ENCODE measurements at regions not wholly inside any gene's neighbourhood (a gene's known extent, or its start where the extent isn't known, plus 50 kb on each side); places are given as distances from the start of the nearest gene placed in this dataset.

- no peak overlapping the region for H2BK5ac ChIP-seq (ENCODE audit: low read depth, low read length, poor library complexity, severe bottlenecking)
- H2AFZ ChIP-seq (ENCODE audit: low read depth, low read length), result no peak overlapping the region
- 86% methylated on average over 5 of the region's 5 CpGs for WGBS
Measured at GRCh38 chr3:78112291-78113010, 1072.6 kb downstream of the ROBO2 start.

GRCh38 chr3:78115983-78116382 lies 1076.1 kb downstream of the ROBO2 start:
- H3K14ac ChIP-seq (ENCODE audit: low read length in 2 of 2), result no peak overlapping the region
- no peak overlapping the region for H3K4ac ChIP-seq (ENCODE audit: low read depth in 1 of 2, low read length in 2 of 2)
- H2BK12ac ChIP-seq (ENCODE audit: low read length in 2 of 2), result no peak overlapping the region
- H2AK5ac ChIP-seq (ENCODE audit: low read length, severe bottlenecking), result no peak overlapping the region
- H3K23ac ChIP-seq (ENCODE audit: low read length in 2 of 2), result no peak overlapping the region
- H3K18ac ChIP-seq (ENCODE audit: low read depth in 1 of 2, low read length in 2 of 2), result no peak overlapping the region
- no peak overlapping the region for H4K91ac ChIP-seq (ENCODE audit: low read length)
- no peak overlapping the region for H4K8ac ChIP-seq (ENCODE audit: low read length)
- H3K4me1 ChIP-seq (ENCODE audit: control insufficient read depth, insufficient read depth, low read depth, low read length), result no peaks in the 10 kb centered on the region
- no peaks in the 10 kb centered on the region for H3K9me3 ChIP-seq (ENCODE audit: control insufficient read depth, low read length)
- H3K27ac ChIP-seq (ENCODE audit: low read length, poor library complexity, severe bottlenecking), result no peak overlapping the region
- no peak overlapping the region for H3K4me2 ChIP-seq (ENCODE audit: low read length, poor library complexity, severe bottlenecking)
- H3K27me3 ChIP-seq (ENCODE audit: control insufficient read depth in 1 of 2, insufficient read depth in 1 of 2, low read length in 2 of 2), result peaks cover 0 to 7% of the 10 kb centered on the region in 2 experiments
- DNase-seq, result no peak
- no peak overlapping the region for H3K9ac ChIP-seq (ENCODE audit: low read length)
- no peak overlapping the region for H3K4me3 ChIP-seq (ENCODE audit: insufficient read depth in 1 of 2, low read depth in 1 of 2, low read length in 2 of 2)
- H2BK120ac ChIP-seq (ENCODE audit: low read depth, low read length), result no peak overlapping the region
- no peak overlapping the region for H2AFZ ChIP-seq (ENCODE audit: low read depth, low read length)
- no peaks in the 10 kb centered on the region for H3K36me3 ChIP-seq (ENCODE audit: control insufficient read depth in 1 of 2, insufficient read depth in 2 of 2, low read depth in 1 of 2, low read length in 2 of 2)
- no peak overlapping the region for H2BK15ac ChIP-seq (ENCODE audit: low read depth, poor library complexity, severe bottlenecking)
- WGBS, result 100% methylated on average over 1 of the region's 1 CpG
- H2BK5ac ChIP-seq (ENCODE audit: low read depth, low read length, poor library complexity, severe bottlenecking), result no peak overlapping the region
- no peaks in the 10 kb centered on the region for H3K79me1 ChIP-seq (replicated peaks; ENCODE audit: low read length, poor library complexity, severe bottlenecking)

More at GRCh38 chr3:78112291-78113010, 1072.6 kb downstream of the ROBO2 start:
- Histone ChIP-seq H4K91ac (ENCODE audit: low read length) (peak overlapping the region; percentile 89), H3K9ac (ENCODE audit: low read length) (no peak overlapping the region), H2BK120ac (ENCODE audit: low read depth, low read length) (no peak overlapping the region), H3K14ac (ENCODE audit: low read length in 2 of 2) (peak overlapping the region in 1 of 2 experiments; percentile 94), H3K23ac (ENCODE audit: low read length in 2 of 2) (no peak overlapping the region), H2AK5ac (ENCODE audit: low read length, severe bottlenecking) (no peak overlapping the region), H3K4me3 (ENCODE audit: insufficient read depth in 1 of 2, low read depth in 1 of 2, low read length in 2 of 2) (no peak overlapping the region), H3K9me3 (ENCODE audit: control insufficient read depth, low read length) (no peaks in the 10 kb centered on the region), H2BK12ac (ENCODE audit: low read length in 2 of 2) (peak overlapping the region; percentile 59 to 83), H2BK15ac (ENCODE audit: low read depth, poor library complexity, severe bottlenecking) (no peak overlapping the region), H3K4ac (ENCODE audit: low read depth in 1 of 2, low read length in 2 of 2) (peak overlapping the region; percentile 53 to 60), H3K18ac (ENCODE audit: low read depth in 1 of 2, low read length in 2 of 2) (peak overlapping the region; percentile 45 to 89), H4K8ac (ENCODE audit: low read length) (peak overlapping the region; percentile 61), H3K27me3 (ENCODE audit: control insufficient read depth in 1 of 2, insufficient read depth in 1 of 2, low read length in 2 of 2) (peaks cover 0 to 8% of the 10 kb centered on the region in 2 experiments), H3K4me2 (ENCODE audit: low read length, poor library complexity, severe bottlenecking) (no peak overlapping the region), H3K4me1 (ENCODE audit: control insufficient read depth, insufficient read depth, low read depth, low read length) (no peaks in the 10 kb centered on the region), H3K36me3 (ENCODE audit: control insufficient read depth in 1 of 2, insufficient read depth in 2 of 2, low read depth in 1 of 2, low read length in 2 of 2) (no peaks in the 10 kb centered on the region), H3K27ac (ENCODE audit: low read length, poor library complexity, severe bottlenecking) (no peak overlapping the region), H3K79me1 (replicated peaks; ENCODE audit: low read length, poor library complexity, severe bottlenecking) (no peaks in the 10 kb centered on the region)
- DNase-seq, result peak; percentile 61

GRCh38 chr3:78116874-78117273 lies 1077.0 kb downstream of the ROBO2 start:
- peak; percentile 81 for DNase-seq
- H3K27me3 ChIP-seq (ENCODE audit: control insufficient read depth in 1 of 2, insufficient read depth in 1 of 2, low read length in 2 of 2), result peaks cover 0 to 7% of the 10 kb centered on the region in 2 experiments
- no peak overlapping the region for H3K4me2 ChIP-seq (ENCODE audit: low read length, poor library complexity, severe bottlenecking)
- no peak overlapping the region for H3K27ac ChIP-seq (ENCODE audit: low read length, poor library complexity, severe bottlenecking)
- H2BK12ac ChIP-seq (ENCODE audit: low read length in 2 of 2), result peak overlapping the region in 1 of 2 experiments; percentile 63
- H3K4ac ChIP-seq (ENCODE audit: low read depth in 1 of 2, low read length in 2 of 2), result no peak overlapping the region
- no peak overlapping the region for H3K9ac ChIP-seq (ENCODE audit: low read length)
- no peaks in the 10 kb centered on the region for H3K4me1 ChIP-seq (ENCODE audit: control insufficient read depth, insufficient read depth, low read depth, low read length)
- H3K14ac ChIP-seq (ENCODE audit: low read length in 2 of 2), result no peak overlapping the region
- H3K18ac ChIP-seq (ENCODE audit: low read depth in 1 of 2, low read length in 2 of 2), result peak overlapping the region in 1 of 2 experiments; percentile 40
- H4K8ac ChIP-seq (ENCODE audit: low read length), result no peak overlapping the region
- H3K36me3 ChIP-seq (ENCODE audit: control insufficient read depth in 1 of 2, insufficient read depth in 2 of 2, low read depth in 1 of 2, low read length in 2 of 2), result no peaks in the 10 kb centered on the region
- no peak overlapping the region for H2BK120ac ChIP-seq (ENCODE audit: low read depth, low read length)
- H2BK5ac ChIP-seq (ENCODE audit: low read depth, low read length, poor library complexity, severe bottlenecking), result no peak overlapping the region
- H3K9me3 ChIP-seq (ENCODE audit: control insufficient read depth, low read length), result no peaks in the 10 kb centered on the region
- H3K79me1 ChIP-seq (replicated peaks; ENCODE audit: low read length, poor library complexity, severe bottlenecking), result no peaks in the 10 kb centered on the region
- peak overlapping the region; percentile 14 for H2AFZ ChIP-seq (ENCODE audit: low read depth, low read length)
- 11% methylated on average over 2 of the region's 2 CpGs for WGBS
- no peak overlapping the region for H2BK15ac ChIP-seq (ENCODE audit: low read depth, poor library complexity, severe bottlenecking)
- no peak overlapping the region for H3K23ac ChIP-seq (ENCODE audit: low read length in 2 of 2)
- H2AK5ac ChIP-seq (ENCODE audit: low read length, severe bottlenecking), result no peak overlapping the region
- no peak overlapping the region for H4K91ac ChIP-seq (ENCODE audit: low read length)
- H3K4me3 ChIP-seq (ENCODE audit: insufficient read depth in 1 of 2, low read depth in 1 of 2, low read length in 2 of 2), result no peak overlapping the region

GRCh38 chr3:78123058-78123457 lies 1083.2 kb downstream of the ROBO2 start:
- Histone ChIP-seq H3K4me1 (ENCODE audit: control insufficient read depth, insufficient read depth, low read depth, low read length) (no peaks in the 10 kb centered on the region), H3K14ac (ENCODE audit: low read length in 2 of 2) (no peak overlapping the region), H3K23ac (ENCODE audit: low read length in 2 of 2) (no peak overlapping the region), H3K79me1 (replicated peaks; ENCODE audit: low read length, poor library complexity, severe bottlenecking) (no peaks in the 10 kb centered on the region), H3K18ac (ENCODE audit: low read depth in 1 of 2, low read length in 2 of 2) (no peak overlapping the region), H2BK5ac (ENCODE audit: low read depth, low read length, poor library complexity, severe bottlenecking) (no peak overlapping the region), H2BK15ac (ENCODE audit: low read depth, poor library complexity, severe bottlenecking) (no peak overlapping the region), H3K27ac (ENCODE audit: low read length, poor library complexity, severe bottlenecking) (no peak overlapping the region), H2BK120ac (ENCODE audit: low read depth, low read length) (no peak overlapping the region), H2BK12ac (ENCODE audit: low read length in 2 of 2) (no peak overlapping the region), H3K4me2 (ENCODE audit: low read length, poor library complexity, severe bottlenecking) (no peak overlapping the region), H3K9me3 (ENCODE audit: control insufficient read depth, low read length) (no peaks in the 10 kb centered on the region), H4K8ac (ENCODE audit: low read length) (no peak overlapping the region), H3K27me3 (ENCODE audit: control insufficient read depth in 1 of 2, insufficient read depth in 1 of 2, low read length in 2 of 2) (peaks cover 0 to 3% of the 10 kb centered on the region in 2 experiments), H3K4ac (ENCODE audit: low read depth in 1 of 2, low read length in 2 of 2) (no peak overlapping the region), H4K91ac (ENCODE audit: low read length) (no peak overlapping the region), H2AK5ac (ENCODE audit: low read length, severe bottlenecking) (no peak overlapping the region), H3K4me3 (ENCODE audit: insufficient read depth in 1 of 2, low read depth in 1 of 2, low read length in 2 of 2) (no peak overlapping the region), H3K9ac (ENCODE audit: low read length) (no peak overlapping the region), H3K36me3 (ENCODE audit: control insufficient read depth in 1 of 2, insufficient read depth in 2 of 2, low read depth in 1 of 2, low read length in 2 of 2) (no peaks in the 10 kb centered on the region), H2AFZ (ENCODE audit: low read depth, low read length) (no peak overlapping the region)
- no peak for DNase-seq
- WGBS, result no CpG with 5 or more reads among the region's 1 CpG
